Endothelial cell of umbilical vein (primary cell): ENCODE measurements at regions not wholly inside any gene's neighbourhood (a gene's known extent, or its start where the extent isn't known, plus 50 kb on each side); places are given as distances from the start of the nearest gene placed in this dataset.

Source experiments
- BruUV-seq: library from RNA; stranded (reverse); fragments of 400-500 nt; replicated peaks from 2 replicates; lab custom pipeline; 2021; lab: Mats Ljungman, UMichigan
- CTCF ChIA-PET: fragments of 300-600, 350-600 bp; sonication (Branson Sonifier 250); formaldehyde crosslinking; loops from one replicate; lab custom pipeline; 2021; ENCODE audit warnings: antibody characterized with exemption, inconsistent platforms; lab: Charles Lee
- POLR2A ChIA-PET: fragments of 300-600, 350-600 bp; sonication (Branson Sonifier 250); formaldehyde crosslinking; loops from one replicate; lab custom pipeline; 2021; ENCODE audit warnings: antibody characterized with exemption, inconsistent platforms; lab: Charles Lee
- DNase-seq: peaks from one replicate; pipeline ENCODE4 v3.0.0-alpha.2; 2011; ENCODE audit warnings: low read depth, low spot score
- FAIRE-seq: peaks from 2 replicates; lab custom pipeline; 2011; peaks lifted over from hg19 to GRCh38; lab: Jason Lieb, UNC
- H2AFZ ChIP-seq: 2 replicates; pipeline ENCODE4 v1.6.0; 2012; ENCODE audit warnings: low read depth, low read length, control low read depth, inconsistent platforms
- H3K27ac ChIP-seq: 2 replicates; pipeline ENCODE4 v1.5.1; 2011; ENCODE audit warnings: low read depth, mild to moderate bottlenecking, control low read depth, low read length, moderate library complexity; ENCODE audit not compliant: insufficient read depth
- H3K27me3 ChIP-seq, 2 experiments: 2 replicates each; pipeline versions ENCODE4 v1.6.0 to v1.6.1; 2011; ENCODE audit warnings: low read length in 2 of 2, mixed read lengths in 1 of 2; ENCODE audit not compliant: control insufficient read depth in 2 of 2, insufficient read depth in 2 of 2
- H3K36me3 ChIP-seq, 2 experiments: 2 replicates in 1 of 2; 3 replicates in 1 of 2; pipeline ENCODE4 v1.5.1; 2011; ENCODE audit warnings: low read length in 2 of 2, mild to moderate bottlenecking in 1 of 2, moderate library complexity in 1 of 2; ENCODE audit not compliant: control insufficient read depth in 2 of 2, insufficient read depth in 2 of 2; ENCODE audit errors: extremely low read depth in 1 of 2
- H3K4me1 ChIP-seq: 3 replicates; pipeline ENCODE4 v1.5.1; 2011; ENCODE audit warnings: mild to moderate bottlenecking, low read length; ENCODE audit not compliant: control insufficient read depth, insufficient read depth; ENCODE audit errors: extremely low read depth
- H3K4me2 ChIP-seq: 2 replicates; pipeline ENCODE4 v1.6.1; 2011; ENCODE audit warnings: low read length, control low read depth, mixed read lengths; ENCODE audit not compliant: insufficient read depth
- H3K4me3 ChIP-seq, 3 experiments: fragments of 200-600 bp in 1 of 3; sonication (generic), shearing (Covaris generic) in 1 of 3; replicated peaks in 1 of 3; 2 replicates each; pipeline ENCODE4 v1.5.1; 2011 to 2016; ENCODE audit warnings: control low read depth in 3 of 3, low read length in 3 of 3, mild to moderate bottlenecking in 2 of 3, inconsistent platforms in 1 of 3, low read depth in 1 of 3, moderate library complexity in 1 of 3; ENCODE audit not compliant: insufficient read depth in 1 of 3
- H3K79me2 ChIP-seq: 2 replicates; pipeline ENCODE4 v1.6.0; 2012; ENCODE audit warnings: low read length, inconsistent platforms; ENCODE audit not compliant: control insufficient read depth, insufficient read depth
- H3K9ac ChIP-seq: replicated peaks from 2 replicates; pipeline ENCODE3; 2011; ENCODE audit warnings: low read length, control low read depth; ENCODE audit not compliant: insufficient read depth; ENCODE audit errors: extremely low read depth
- H3K9me1 ChIP-seq: replicated peaks from 3 replicates; pipeline ENCODE4 v1.6.0; 2011; ENCODE audit warnings: mild to moderate bottlenecking, low read length; ENCODE audit not compliant: control insufficient read depth, insufficient read depth; ENCODE audit errors: extremely low read depth
- H3K9me3 ChIP-seq: replicated peaks from 2 replicates; pipeline ENCODE4 v1.5.1; 2012; ENCODE audit warnings: low read length, inconsistent platforms; ENCODE audit not compliant: control insufficient read depth, insufficient read depth
- H4K20me1 ChIP-seq: replicated peaks from 2 replicates; pipeline ENCODE3; 2011; ENCODE audit warnings: mild to moderate bottlenecking, low read length; ENCODE audit not compliant: control insufficient read depth, insufficient read depth; ENCODE audit errors: extremely low read depth
- CTCF ChIP-seq, 2 donors: IDR thresholded peaks; 1 replicate in 1 of 2; 2 replicates in 1 of 2; pipeline ENCODE4 v1.5.1; 2011; ENCODE audit warnings: low read length in 2 of 2, mild to moderate bottlenecking in 2 of 2, moderate library complexity in 2 of 2, control low read depth in 1 of 2, inconsistent platforms in 1 of 2, low read depth in 1 of 2; ENCODE audit not compliant: insufficient read depth in 1 of 2; ENCODE audit errors: extremely low read depth in 1 of 2
- EZH2 ChIP-seq: IDR thresholded peaks from 2 replicates; pipeline ENCODE4 v1.6.1; 2012; ENCODE audit warnings: borderline replicate concordance, low read depth, mild to moderate bottlenecking, moderate library complexity, low read length, inconsistent platforms; ENCODE audit not compliant: severe bottlenecking
- FOS ChIP-seq: IDR thresholded peaks from 2 replicates; pipeline ENCODE4 v1.6.1; 2011; ENCODE audit warnings: mild to moderate bottlenecking, low read length, moderate library complexity, borderline replicate concordance; ENCODE audit not compliant: insufficient read depth
- GATA2 ChIP-seq: IDR thresholded peaks from 2 replicates; pipeline ENCODE4 v1.7.0; 2011; ENCODE audit warnings: low read depth, mild to moderate bottlenecking, moderate library complexity, mixed read lengths, low read length; ENCODE audit not compliant: insufficient read length, insufficient read depth
- JUN ChIP-seq: IDR thresholded peaks from 2 replicates; pipeline ENCODE4 v1.6.1; 2011; ENCODE audit warnings: borderline replicate concordance, low read depth; ENCODE audit not compliant: insufficient read length, insufficient read depth
- MAX ChIP-seq: IDR thresholded peaks from 2 replicates; pipeline ENCODE4 v1.6.1; 2011; ENCODE audit not compliant: insufficient read depth, insufficient read length
- MYC ChIP-seq: IDR thresholded peaks from one replicate; pipeline ENCODE4 v1.6.1; 2011; ENCODE audit warnings: mild to moderate bottlenecking, low read depth, low read length
- POLR2A ChIP-seq: IDR thresholded peaks from 2 replicates; pipeline ENCODE4 v1.6.1; 2012; ENCODE audit warnings: low read depth, mild to moderate bottlenecking, control low read depth, low read length
- POLR2AphosphoS5 ChIP-seq: IDR thresholded peaks from 2 replicates; pipeline ENCODE4 v1.6.1; 2012; ENCODE audit warnings: low read depth, mild to moderate bottlenecking, control low read depth, low read length, moderate library complexity; ENCODE audit not compliant: insufficient read depth
- dilution Hi-C: fragments of 300-500 bp; cut with MboI; formaldehyde crosslinking; loops from one replicate; pipeline ENCODE4 v1.15.0; 2019; ENCODE audit warnings: low sequenced_read_pairs; ENCODE audit not compliant: extremely low pct_ligation_motif_present
- intact Hi-C: fragments of 100-400 bp; cut with micrococcal nuclease; formaldehyde crosslinking; loops from one replicate; pipeline ENCODE4 v1.10.0; 2022

- ChIA-PET CTCF (no interaction called here), POLR2A (no interaction called here)
- intact Hi-C loops (no loop called here), dilution Hi-C loops (no loop called here)
- Histone ChIP-seq H3K4me3 (no peak overlapping the region), H4K20me1 (no peaks in the 10 kb centered on the region), H3K27ac (no peak overlapping the region), H3K27me3 (no peaks in the 10 kb centered on the region), H3K9ac (no peak overlapping the region), H3K9me3 (no peaks in the 10 kb centered on the region), H3K79me2 (no peaks in the 10 kb centered on the region), H3K36me3 (no peaks in the 10 kb centered on the region), H3K4me2 (no peak overlapping the region), H3K4me1 (peaks cover 23% of the 10 kb centered on the region), H3K9me1 (no peaks in the 10 kb centered on the region), H2AFZ (no peak overlapping the region)
- BruUV-seq, result no TSS peak
- no peak for DNase-seq
- no peak for FAIRE-seq
- no peak for TF ChIP-seq MYC
- no peak for TF ChIP-seq CTCF (IDR thresholded peaks at IDR 0.05; ENCODE audit: extremely low read depth in 1 of 2, insufficient read depth in 1 of 2, low read depth in 1 of 2, low read length in 2 of 2)
- TF ChIP-seq POLR2A, result no peak
- TF ChIP-seq MAX, result no peak
- no peak for TF ChIP-seq JUN
- no peak for TF ChIP-seq EZH2
Measured at GRCh38 chr22:27302501-27302900, 499.1 kb downstream of the MN1 start.

- Histone ChIP-seq H3K4me1 (peaks cover 11% of the 10 kb centered on the region), H3K4me3 (no peak overlapping the region), H3K36me3 (no peaks in the 10 kb centered on the region), H3K9ac (no peak overlapping the region), H3K9me1 (no peaks in the 10 kb centered on the region), H4K20me1 (no peaks in the 10 kb centered on the region), H2AFZ (no peak overlapping the region), H3K27me3 (no peaks in the 10 kb centered on the region), H3K4me2 (no peak overlapping the region), H3K79me2 (no peaks in the 10 kb centered on the region), H3K27ac (no peak overlapping the region), H3K9me3 (no peaks in the 10 kb centered on the region)
- no TSS peak for BruUV-seq
- ChIA-PET CTCF (no interaction called here), POLR2A (no interaction called here)
- FAIRE-seq (no peak), DNase-seq (no peak)
- no peak for TF ChIP-seq EZH2
- TF ChIP-seq JUN, result no peak
- no peak for TF ChIP-seq GATA2
- no peak for TF ChIP-seq FOS
- no peak for TF ChIP-seq MYC
- no peak for TF ChIP-seq POLR2A
- no peak for TF ChIP-seq POLR2AphosphoS5
- no peak for TF ChIP-seq CTCF (IDR thresholded peaks at IDR 0.05; ENCODE audit: extremely low read depth in 1 of 2, insufficient read depth in 1 of 2, low read depth in 1 of 2, low read length in 2 of 2)
- no peak for TF ChIP-seq MAX
- intact Hi-C loops, result no loop called here
- dilution Hi-C loops, result no loop called here
Measured at GRCh38 chr22:27303718-27304117, 497.8 kb downstream of the MN1 start.
